HCT116 (cell line): ENCODE measurements at regions not wholly inside any gene's neighbourhood (a gene's known extent, or its start where the extent isn't known, plus 50 kb on each side); places are given as distances from the start of the nearest gene placed in this dataset.

Experiments
- ATAC-seq: fragments of 200-7000 bp; cut with Tn5 transposase; 2 replicates; pipeline ENCODE4 v1.9.1; 2020; ENCODE audit warnings: mild to moderate bottlenecking, moderate library complexity
- BruUV-seq: library from RNA; stranded (reverse); fragments of 400-500 nt; replicated peaks from 2 replicates; lab custom pipeline; 2021; lab: Mats Ljungman, UMichigan
- CTCF ChIA-PET: fragments of 300-600 bp; sonication (Branson Sonifier 250); formaldehyde crosslinking; loops from one replicate; lab custom pipeline; 2021; ENCODE audit warnings: antibody characterized with exemption; lab: Charles Lee
- POLR2A ChIA-PET: fragments of 300-600, 350-600 bp; sonication (Branson Sonifier 250); formaldehyde crosslinking; loops from one replicate; lab custom pipeline; 2021; ENCODE audit warnings: antibody characterized with exemption; lab: Charles Lee
- RAD21 ChIA-PET, 2 experiments: fragments of 300-600 bp; sonication (Branson Sonifier 250); formaldehyde crosslinking; loops; one replicate each; lab custom pipeline; 2023; ENCODE audit warnings: low total read pairs in 2 of 2; ENCODE audit not compliant: uncharacterized antibody in 2 of 2, unreplicated experiment in 2 of 2, low non-redundant PET in 1 of 2; lab: Charles Lee
- DNase-seq: peaks from one replicate; pipeline ENCODE4 v3.0.0-alpha.2; 2010; ENCODE audit warnings: low read depth, low spot score
- H2AFZ ChIP-seq: fragments of 200-600 bp; shearing (Covaris generic), sonication (generic); 2 replicates; pipeline ENCODE4 v1.6.1; 2017; ENCODE audit warnings: low read depth, mixed run types, mixed read lengths, antibody characterized with exemption, low read length; ENCODE audit not compliant: poor library complexity, severe bottlenecking
- H3K27ac ChIP-seq: 2 replicates; pipeline ENCODE4 v1.5.1; 2012; ENCODE audit warnings: low read depth, low read length
- H3K27me3 ChIP-seq: fragments of 200-600 bp; sonication (generic); 2 replicates; pipeline ENCODE4 v1.6.1; 2016; ENCODE audit warnings: mixed run types, low read length, mixed read lengths; ENCODE audit not compliant: insufficient read depth
- H3K36me3 ChIP-seq, 2 experiments: fragments of 200-500 bp in 1 of 2; fragments of 200-600 bp in 1 of 2; sonication (Bioruptor generic) in 1 of 2; sonication (generic) in 1 of 2; 2 replicates each; pipeline versions ENCODE4 v1.5.1 to v1.6.1; 2014 to 2016; ENCODE audit warnings: low read length in 2 of 2, inconsistent platforms in 1 of 2, mixed read lengths in 1 of 2, mixed run types in 1 of 2; ENCODE audit not compliant: insufficient read depth in 2 of 2, control insufficient read depth in 1 of 2
- H3K4me1 ChIP-seq, 2 experiments: fragments of 200-600 bp in 1 of 2; sonication (generic) in 1 of 2; 2 replicates each; pipeline versions ENCODE4 v1.5.1 to v1.6.1; 2012 to 2017; ENCODE audit warnings: low read length in 2 of 2, inconsistent platforms in 1 of 2, mild to moderate bottlenecking in 1 of 2, mixed read lengths in 1 of 2, mixed run types in 1 of 2, moderate library complexity in 1 of 2; ENCODE audit not compliant: insufficient read depth in 2 of 2, control insufficient read depth in 1 of 2
- H3K4me2 ChIP-seq: fragments of 200-600 bp; sonication (generic); 2 replicates; pipeline ENCODE4 v1.6.1; 2017; ENCODE audit warnings: mixed run types, low read length, mixed read lengths
- H3K4me3 ChIP-seq, 2 experiments: fragments of 200-600 bp in 1 of 2; sonication (generic) in 1 of 2; replicated peaks in 1 of 2; 2 replicates each; pipeline ENCODE4 v1.5.1; 2011 to 2016; ENCODE audit warnings: low read length in 2 of 2, control low read depth in 1 of 2, low read depth in 1 of 2, mild to moderate bottlenecking in 1 of 2, mixed read lengths in 1 of 2, mixed run types in 1 of 2
- H3K79me2 ChIP-seq: fragments of 200-600 bp; sonication (generic); 2 replicates; pipeline ENCODE4 v1.6.1; 2017; ENCODE audit warnings: mild to moderate bottlenecking, mixed run types, low read length, moderate library complexity, mixed read lengths; ENCODE audit not compliant: insufficient read depth
- H3K9ac ChIP-seq: fragments of 200-600 bp; sonication (generic); 2 replicates; pipeline ENCODE4 v1.6.1; 2016; ENCODE audit warnings: low read length, mixed read lengths
- H3K9me2 ChIP-seq: fragments of 200-600 bp; sonication (generic), shearing (Covaris generic); 2 replicates; pipeline ENCODE4 v1.6.1; 2017; ENCODE audit warnings: mixed run types, mild to moderate bottlenecking, moderate library complexity; ENCODE audit not compliant: insufficient read depth
- H3K9me3 ChIP-seq, 2 experiments: fragments of 200-500 bp in 1 of 2; fragments of 200-600 bp in 1 of 2; sonication (Bioruptor generic) in 1 of 2; sonication (generic) in 1 of 2; 2 replicates each; pipeline ENCODE4 v1.6.1; 2014 to 2017; ENCODE audit warnings: low read length in 2 of 2, mixed read lengths in 2 of 2, inconsistent platforms in 1 of 2, low read depth in 1 of 2, mild to moderate bottlenecking in 1 of 2, mixed run types in 1 of 2, moderate library complexity in 1 of 2; ENCODE audit not compliant: control insufficient read depth in 1 of 2, insufficient read depth in 1 of 2
- H4K20me1 ChIP-seq: fragments of 200-600 bp; sonication (generic), shearing (Covaris generic); 2 replicates; pipeline ENCODE4 v1.6.1; 2017; ENCODE audit warnings: mixed run types, mild to moderate bottlenecking, moderate library complexity; ENCODE audit not compliant: insufficient read depth
- ATF3 ChIP-seq: IDR thresholded peaks from 2 replicates; pipeline ENCODE4 v1.6.1; 2012
- CBX3 ChIP-seq: IDR thresholded peaks from 2 replicates; pipeline ENCODE4 v1.6.1; 2012; ENCODE audit warnings: low read depth
- CEBPB ChIP-seq: IDR thresholded peaks from 2 replicates; pipeline ENCODE4 v1.6.1; 2012; ENCODE audit warnings: low read depth
- CTCF ChIP-seq, 3 experiments: fragments of 200-600 bp in 1 of 3; sonication (generic) in 1 of 3; IDR thresholded peaks in 2 of 3; conservative IDR thresholded peaks in 1 of 3; 2 replicates each; pipeline ENCODE4 v1.5.1; 2012 to 2017; ENCODE audit warnings: low read depth in 2 of 3, low read length in 2 of 3, antibody characterized with exemption in 1 of 3, borderline replicate concordance in 1 of 3, control low read depth in 1 of 3, mild to moderate bottlenecking in 1 of 3, mixed read lengths in 1 of 3, mixed run types in 1 of 3, moderate library complexity in 1 of 3; ENCODE audit not compliant: insufficient read depth in 1 of 3
- EGR1 ChIP-seq: IDR thresholded peaks from 2 replicates; pipeline ENCODE4 v1.6.1; 2012; ENCODE audit warnings: low read depth
- EZH2 ChIP-seq: fragments of 200-600 bp; sonication (generic); IDR thresholded peaks from 2 replicates; pipeline ENCODE4 v1.6.1; 2017; ENCODE audit warnings: antibody characterized with exemption, mixed run types
- EZH2phosphoT487 ChIP-seq: fragments of 200-600 bp; IDR thresholded peaks from 2 replicates; pipeline ENCODE4 v1.6.1; 2018; ENCODE audit warnings: antibody characterized with exemption, borderline replicate concordance
- FOSL1 ChIP-seq: IDR thresholded peaks from 2 replicates; pipeline ENCODE4 v1.6.1; 2012; ENCODE audit warnings: low read depth
- JUND ChIP-seq: IDR thresholded peaks from 2 replicates; pipeline ENCODE4 v1.6.1; 2012
- MAX ChIP-seq: IDR thresholded peaks from 2 replicates; pipeline ENCODE4 v1.6.1; 2012
- POLR2A ChIP-seq: IDR thresholded peaks from 2 replicates; pipeline ENCODE4 v1.7.0; 2011; ENCODE audit warnings: borderline replicate concordance; ENCODE audit not compliant: insufficient read depth, insufficient read length; ENCODE audit errors: extremely low read depth
- POLR2AphosphoS5 ChIP-seq: IDR thresholded peaks from 2 replicates; pipeline ENCODE4 v1.6.1; 2011; ENCODE audit warnings: mild to moderate bottlenecking, low read depth, low read length, moderate library complexity
- RAD21 ChIP-seq: IDR thresholded peaks from 2 replicates; pipeline ENCODE4 v1.6.1; 2012; ENCODE audit warnings: low read depth, mild to moderate bottlenecking
- REST ChIP-seq: IDR thresholded peaks from 2 replicates; pipeline ENCODE4 v1.6.1; 2012; ENCODE audit warnings: low read depth
- SIN3A ChIP-seq: IDR thresholded peaks from 2 replicates; pipeline ENCODE4 v1.6.1; 2012; ENCODE audit warnings: low read depth
- SP1 ChIP-seq: IDR thresholded peaks from 2 replicates; pipeline ENCODE4 v1.6.1; 2012; ENCODE audit warnings: low read depth
- SRF ChIP-seq: IDR thresholded peaks from 2 replicates; pipeline ENCODE4 v1.6.1; 2012; ENCODE audit warnings: low read depth
- TCF7L2 ChIP-seq: IDR thresholded peaks from 2 replicates; pipeline ENCODE4 v1.7.0; 2011; ENCODE audit warnings: borderline replicate concordance, inconsistent platforms; ENCODE audit not compliant: insufficient read depth, insufficient read length; ENCODE audit errors: extremely low read depth
- ZNF274 ChIP-seq: fragments of 200-500 bp; sonication (Bioruptor generic); IDR thresholded peaks from 2 replicates; pipeline ENCODE4 v1.6.1; 2014; ENCODE audit warnings: mild to moderate bottlenecking, low read depth, low read length, inconsistent platforms
- intact Hi-C: fragments of 100-400 bp; cut with micrococcal nuclease; formaldehyde crosslinking; loops from 2 replicates; pipeline ENCODE4 v1.10.0; 2022

GRCh38 chr4:110372485-110372884, 103.5 kb upstream of the ENPEP start:
- H3K9ac ChIP-seq: no peak overlapping the region
- no peak overlapping the region for H2AFZ ChIP-seq
- no peaks in the 10 kb centered on the region for H3K9me3 ChIP-seq
- DNase-seq: no peak
- ChIA-PET CTCF (no interaction called here), RAD21 (no interaction called here), POLR2A (no interaction called here)
- no peaks in the 10 kb centered on the region for H4K20me1 ChIP-seq
- intact Hi-C loops: no loop called here
- no peak overlapping the region for H3K4me2 ChIP-seq
- no TSS peak for BruUV-seq
- no peak overlapping the region for H3K4me3 ChIP-seq
- H3K36me3 ChIP-seq: no peaks in the 10 kb centered on the region
- TF ChIP-seq JUND (no peak), TCF7L2 (no peak), SRF (no peak), CEBPB (no peak), SP1 (no peak), CTCF (IDR thresholded peaks at IDR 0.05 in 2 of 3, conservative IDR thresholded peaks at IDR 0.05 in 1 of 3; ENCODE audit: borderline replicate concordance in 1 of 3, insufficient read depth in 1 of 3, low read depth in 2 of 3, low read length in 2 of 3) (no peak), ATF3 (no peak), CBX3 (no peak), ZNF274 (no peak), REST (no peak), EZH2 (no peak), EGR1 (no peak), POLR2AphosphoS5 (no peak), MAX (no peak), EZH2phosphoT487 (no peak), SIN3A (no peak), FOSL1 (no peak), POLR2A (no peak), RAD21 (no peak)
- H3K4me1 ChIP-seq: no peaks in the 10 kb centered on the region
- no peaks in the 10 kb centered on the region for H3K79me2 ChIP-seq
- no peaks in the 10 kb centered on the region for H3K27me3 ChIP-seq
- no peak for ATAC-seq
- H3K27ac ChIP-seq: no peak overlapping the region
- H3K9me2 ChIP-seq: no peaks in the 10 kb centered on the region
